HG02798 (cell line): ENCODE measurements at regions not wholly inside any gene's neighbourhood (a gene's known extent, or its start where the extent isn't known, plus 50 kb on each side); places are given as distances from the start of the nearest gene placed in this dataset.

Source experiments
- ATAC-seq: cut with Tn5 transposase; IDR thresholded peaks from one replicate; pipeline ENCODE4 v1.9.1; 2021; ENCODE audit warnings: mild to moderate bottlenecking; ENCODE audit not compliant: unreplicated experiment, poor library complexity

- no peak for ATAC-seq
Measured at GRCh38 chr3:28791713-28792255, 443.2 kb upstream of the AZI2 start.

GRCh38 chr3:28792604-28793003 is 444.0 kb upstream of the AZI2 start:
- no peak for ATAC-seq

- ATAC-seq, result no peak
Measured at GRCh38 chr3:28799084-28799483, 450.5 kb upstream of the AZI2 start.

- ATAC-seq, result no peak
Measured at GRCh38 chr3:28800203-28800602, 451.6 kb upstream of the AZI2 start.

GRCh38 chr3:28808068-28808467 is 459.4 kb upstream of the AZI2 start:
- ATAC-seq, result no peak

GRCh38 chr3:28816017-28816416 is 464.9 kb upstream of the RBMS3 start:
- ATAC-seq, result no peak

- no peak for ATAC-seq
Measured at GRCh38 chr3:28824316-28824715, 456.6 kb upstream of the RBMS3 start.

GRCh38 chr3:28826840-28827239 is 454.0 kb upstream of the RBMS3 start:
- ATAC-seq, result no peak

- ATAC-seq, result no peak
Measured at GRCh38 chr3:28835249-28835648, 445.6 kb upstream of the RBMS3 start.

- no peak for ATAC-seq
Measured at GRCh38 chr3:28835751-28836150, 445.1 kb upstream of the RBMS3 start.

- no peak for ATAC-seq
Measured at GRCh38 chr3:28836199-28836598, 444.7 kb upstream of the RBMS3 start.

GRCh38 chr3:28840976-28841376 is 439.9 kb upstream of the RBMS3 start:
- ATAC-seq, result peak; percentile 78

- peak; percentile 28 for ATAC-seq
Measured at GRCh38 chr3:28841441-28841840, 439.4 kb upstream of the RBMS3 start.

GRCh38 chr3:28844298-28845005 is 436.4 kb upstream of the RBMS3 start:
- ATAC-seq, result no peak

- ATAC-seq, result no peak
Measured at GRCh38 chr3:28845006-28845324, 435.9 kb upstream of the RBMS3 start.

GRCh38 chr3:28846971-28847478 is 433.8 kb upstream of the RBMS3 start:
- ATAC-seq, result no peak

- no peak for ATAC-seq
Measured at GRCh38 chr3:28847736-28848135, 433.1 kb upstream of the RBMS3 start.

GRCh38 chr3:28850186-28850585 is 430.7 kb upstream of the RBMS3 start:
- no peak for ATAC-seq

- no peak for ATAC-seq
Measured at GRCh38 chr3:28853830-28854229, 427.0 kb upstream of the RBMS3 start.

GRCh38 chr3:28856796-28857195 is 424.1 kb upstream of the RBMS3 start:
- no peak for ATAC-seq

- no peak for ATAC-seq
Measured at GRCh38 chr3:28859897-28860296, 421.0 kb upstream of the RBMS3 start.

GRCh38 chr3:28860307-28860706 is 420.6 kb upstream of the RBMS3 start:
- ATAC-seq, result no peak
